KOPT-K1 (cell line): ENCODE measurements at regions not wholly inside any gene's neighbourhood (a gene's known extent, or its start where the extent isn't known, plus 50 kb on each side); places are given as distances from the start of the nearest gene placed in this dataset.

Source experiments
- H3K27ac ChIP-seq: fragments of 200-600 bp; sonication (generic); 2 replicates; pipeline ENCODE4 v1.5.1; 2016; ENCODE audit warnings: antibody characterized with exemption, mild to moderate bottlenecking, low read depth, low read length; ENCODE audit not compliant: poor library complexity, severe bottlenecking
- H3K36me3 ChIP-seq: fragments of 200-600 bp; sonication (generic); 2 replicates; pipeline ENCODE4 v1.5.1; 2017; ENCODE audit warnings: antibody characterized with exemption, mild to moderate bottlenecking, low read length, moderate library complexity; ENCODE audit not compliant: insufficient read depth
- H3K9me3 ChIP-seq: fragments of 200-600 bp; sonication (generic); 2 replicates; pipeline ENCODE4 v1.5.1; 2017; ENCODE audit warnings: antibody characterized with exemption, low read length, mild to moderate bottlenecking; ENCODE audit not compliant: insufficient read depth, poor library complexity, severe bottlenecking

DNA sequence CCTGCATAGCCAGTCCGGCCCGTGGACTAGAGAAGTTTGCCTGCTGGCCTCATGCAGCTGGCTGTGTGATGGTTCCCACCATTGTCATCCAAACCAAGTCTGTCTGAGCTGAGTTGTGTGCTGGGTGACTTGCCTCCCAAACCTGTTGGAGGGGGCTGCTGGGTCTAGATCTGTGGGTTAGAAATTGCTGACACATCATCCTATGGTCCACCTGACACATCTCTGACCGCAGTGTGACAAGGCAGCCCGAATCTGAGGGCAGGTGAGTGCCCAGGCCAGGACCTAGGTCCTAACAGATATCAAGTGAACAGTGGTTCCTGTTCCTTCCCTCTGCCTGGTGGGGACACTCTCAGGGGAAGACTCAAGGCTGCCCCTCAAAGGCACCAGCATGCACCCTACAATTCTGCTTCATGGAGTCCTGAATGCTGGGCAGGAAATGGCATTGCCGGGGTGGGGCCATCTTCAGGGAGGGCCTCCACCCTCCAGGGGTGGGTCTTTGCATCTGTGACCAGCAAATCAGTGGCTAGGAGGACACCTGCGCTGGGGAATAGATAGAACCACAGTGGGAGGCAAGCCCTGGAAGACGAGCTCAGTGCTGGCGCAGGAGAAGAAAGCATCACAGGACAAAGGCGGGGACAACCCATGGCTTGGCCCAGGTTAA lies 117.9 kb upstream of the ID2 start:
- Histone ChIP-seq H3K9me3 (peaks cover 11% of the 10 kb centered on the region), H3K36me3 (no peaks in the 10 kb centered on the region), H3K27ac (no peak overlapping the region)

GRCh38 chr2:8564475-8564874 lies 117.4 kb upstream of the ID2 start:
- Histone ChIP-seq H3K27ac (no peak overlapping the region), H3K36me3 (no peaks in the 10 kb centered on the region), H3K9me3 (peaks cover 8% of the 10 kb centered on the region)

DNA sequence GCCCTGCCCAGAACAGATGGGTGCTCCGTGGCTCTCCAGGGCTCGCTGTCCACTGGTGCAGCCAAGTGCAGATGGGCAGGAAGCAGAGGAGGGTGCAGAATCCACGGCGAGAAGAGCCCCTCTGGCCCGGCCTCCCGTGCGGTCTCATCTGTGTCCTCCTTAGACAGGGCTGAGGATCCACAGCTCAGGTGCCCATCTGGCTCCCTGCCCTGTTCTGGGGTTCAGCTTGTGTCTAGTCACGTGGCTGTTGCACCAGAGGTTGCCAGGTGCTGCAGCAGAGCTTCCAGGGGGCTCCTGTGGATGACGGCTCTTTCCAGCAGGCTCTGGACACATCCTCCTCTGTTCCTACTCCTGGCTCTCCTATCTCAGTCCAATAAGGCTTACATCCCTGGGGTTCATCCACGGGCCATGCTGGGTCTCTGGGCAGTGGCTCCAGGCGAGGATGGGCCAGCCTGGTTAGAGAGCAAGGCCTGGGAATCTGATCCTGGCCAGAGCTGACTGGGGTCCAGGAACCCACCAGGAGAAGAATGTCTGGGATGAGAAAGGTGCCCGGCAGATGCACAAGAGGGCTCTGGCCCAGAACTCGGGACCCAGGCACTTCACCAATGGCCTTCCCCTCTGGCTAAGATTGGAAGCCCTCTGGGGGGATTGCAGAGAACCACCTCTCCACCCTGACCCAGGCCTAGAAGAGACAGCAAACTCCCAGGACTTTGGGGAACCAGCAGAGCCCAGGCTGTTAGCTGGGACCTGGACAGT lies 116.3 kb upstream of the ID2 start:
- no peak overlapping the region for H3K27ac ChIP-seq
- H3K36me3 ChIP-seq = no peaks in the 10 kb centered on the region
- H3K9me3 ChIP-seq = peaks cover 8% of the 10 kb centered on the region

- no peaks in the 10 kb centered on the region for H3K36me3 ChIP-seq
- H3K9me3 ChIP-seq = peaks cover 8% of the 10 kb centered on the region
- H3K27ac ChIP-seq = no peak overlapping the region
Observed at GRCh38 chr2:8566155-8566670, 115.6 kb upstream of the ID2 start.

DNA sequence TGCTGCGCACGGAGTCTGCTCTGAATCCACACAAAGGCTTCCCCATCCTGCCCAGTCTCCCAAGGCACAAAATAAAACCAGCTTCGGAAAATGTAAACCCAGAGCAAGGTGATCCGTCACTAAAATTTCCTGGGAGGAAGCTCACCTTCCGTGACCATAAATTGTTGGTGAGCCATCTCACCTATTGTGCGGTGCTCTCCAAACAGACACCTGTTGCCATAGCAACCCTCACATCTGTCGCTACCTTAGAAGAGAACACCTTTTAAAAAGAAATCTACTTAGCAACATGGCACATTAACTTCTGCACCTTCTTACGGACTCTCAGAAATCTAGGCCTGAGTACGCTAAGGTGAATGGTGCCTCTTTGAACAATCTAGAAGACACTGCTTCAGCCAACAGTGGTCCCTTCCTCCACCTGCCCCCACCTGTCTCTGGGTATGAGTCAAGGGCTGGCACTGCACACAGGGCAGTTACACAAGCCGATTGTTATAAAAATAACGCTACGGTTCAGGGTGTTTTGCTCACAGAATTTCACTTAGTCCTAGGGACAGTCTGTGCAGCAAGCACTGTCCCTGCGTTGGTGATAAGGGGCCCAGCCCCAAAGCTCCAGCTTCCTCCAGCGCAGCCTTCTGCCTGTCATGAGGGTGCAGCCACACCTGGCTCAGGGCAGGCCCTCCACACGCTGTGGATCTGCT lies 114.9 kb upstream of the ID2 start:
- no peak overlapping the region for H3K27ac ChIP-seq
- no peaks in the 10 kb centered on the region for H3K36me3 ChIP-seq

DNA sequence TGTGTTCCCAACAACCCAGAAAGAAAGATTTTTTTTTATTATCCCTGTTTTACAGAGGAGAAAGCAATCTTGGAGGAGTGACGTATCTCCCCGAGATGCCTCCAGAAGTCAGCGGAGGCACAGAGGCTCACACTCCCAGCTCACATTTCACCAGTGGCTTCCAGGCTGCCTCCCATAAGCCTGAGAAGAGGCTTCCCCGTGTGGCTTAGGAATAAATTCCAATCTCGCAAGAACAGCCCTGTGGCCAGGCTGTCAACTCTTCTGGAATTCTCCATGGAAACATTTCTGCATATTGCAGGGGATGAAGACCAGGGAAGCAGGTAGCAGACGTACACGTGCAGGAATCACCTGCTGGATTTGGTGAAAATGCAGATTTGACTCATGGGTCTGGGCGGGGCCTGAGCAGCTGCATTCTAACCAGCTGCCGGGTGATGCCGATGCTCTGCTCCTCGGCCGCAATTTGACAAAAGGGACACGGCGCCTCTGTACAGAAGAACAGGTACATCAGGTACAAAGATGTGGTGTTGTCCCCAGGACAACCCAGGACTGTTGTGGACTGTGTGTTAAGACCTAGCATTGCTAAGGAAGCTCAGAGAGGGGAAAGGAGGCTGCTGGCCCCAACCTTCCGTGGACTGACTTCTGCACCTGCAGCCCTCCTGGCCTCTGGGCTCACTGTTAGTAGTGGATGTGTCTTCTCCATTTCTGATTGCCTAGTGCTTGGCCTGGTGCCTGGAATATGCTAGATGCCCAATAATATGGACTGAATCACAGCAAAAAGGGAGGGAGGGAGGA lies 114.2 kb upstream of the ID2 start:
- H3K27ac ChIP-seq = no peak overlapping the region
- H3K36me3 ChIP-seq = no peaks in the 10 kb centered on the region
- H3K9me3 ChIP-seq = no peaks in the 10 kb centered on the region

More for the DNA sequence above, 114.9 kb upstream of the ID2 start:
- H3K9me3 ChIP-seq = peaks cover 5% of the 10 kb centered on the region

DNA sequence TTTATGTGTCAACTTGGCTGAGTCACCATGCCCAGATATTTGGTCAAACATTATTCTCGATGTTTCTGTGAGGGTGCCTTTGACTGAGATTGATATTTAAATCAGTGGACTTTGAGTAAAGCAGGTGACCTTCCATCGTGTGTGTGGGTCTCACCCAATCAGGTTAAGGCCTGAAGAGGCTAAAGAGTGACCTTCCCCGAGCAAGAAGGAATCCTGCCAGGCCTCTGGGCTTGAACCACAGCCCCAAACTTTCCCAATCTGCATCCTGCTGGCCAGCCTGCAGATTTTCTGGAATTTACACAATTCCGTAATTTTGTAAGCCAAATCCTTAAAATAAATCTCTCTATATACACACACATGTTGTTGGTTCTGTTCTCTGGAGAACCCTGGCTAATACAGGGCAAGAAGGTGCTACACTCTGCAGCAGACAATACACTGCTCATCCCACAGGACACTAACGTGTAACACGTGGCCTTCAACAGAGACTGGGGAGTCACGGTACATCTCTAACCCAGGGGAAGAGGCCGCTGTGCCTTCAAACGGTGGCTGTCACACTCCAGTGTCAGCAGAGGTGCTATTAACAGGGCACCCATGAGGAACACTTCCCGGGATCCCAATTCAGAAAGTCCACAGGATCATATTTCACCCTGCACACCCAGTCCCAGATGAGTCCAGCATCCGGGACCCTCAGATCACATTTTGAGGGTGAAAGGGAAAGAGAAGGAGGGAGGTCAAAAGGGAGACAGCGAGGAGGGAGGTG lies 113.1 kb upstream of the ID2 start:
- Histone ChIP-seq H3K9me3 (peaks cover 2% of the 10 kb centered on the region), H3K27ac (no peak overlapping the region), H3K36me3 (no peaks in the 10 kb centered on the region)

DNA sequence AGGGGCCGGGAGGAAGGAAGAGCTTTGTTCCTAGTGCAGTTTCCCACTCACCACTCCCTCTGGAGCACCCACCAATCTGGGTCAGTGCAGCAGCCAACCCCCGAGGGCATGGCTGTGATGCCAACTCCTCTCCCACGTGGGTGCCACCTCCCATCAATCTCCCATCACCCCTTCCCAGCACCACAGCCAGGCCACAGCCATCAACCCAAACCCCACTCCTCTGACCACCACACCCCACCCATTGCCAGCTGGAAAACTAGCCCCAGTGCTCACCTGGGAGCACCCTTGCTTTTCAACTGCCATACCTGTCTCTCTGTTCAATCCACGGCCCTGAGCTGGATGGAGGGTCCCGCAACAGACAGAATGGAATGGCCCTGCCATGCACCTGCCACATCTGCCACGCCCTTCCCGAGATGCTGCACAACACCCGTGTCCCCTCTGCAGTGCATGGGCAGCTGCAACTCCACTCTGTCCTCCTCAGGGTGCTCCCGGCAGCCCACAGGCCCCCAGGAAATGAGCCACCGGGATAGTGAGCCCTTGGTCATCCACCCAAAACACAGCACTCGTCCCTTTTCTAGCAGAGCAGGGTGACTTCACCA lies 112.4 kb upstream of the ID2 start:
- peaks cover 9% of the 10 kb centered on the region for H3K9me3 ChIP-seq
- no peaks in the 10 kb centered on the region for H3K36me3 ChIP-seq
- H3K27ac ChIP-seq = no peak overlapping the region

DNA sequence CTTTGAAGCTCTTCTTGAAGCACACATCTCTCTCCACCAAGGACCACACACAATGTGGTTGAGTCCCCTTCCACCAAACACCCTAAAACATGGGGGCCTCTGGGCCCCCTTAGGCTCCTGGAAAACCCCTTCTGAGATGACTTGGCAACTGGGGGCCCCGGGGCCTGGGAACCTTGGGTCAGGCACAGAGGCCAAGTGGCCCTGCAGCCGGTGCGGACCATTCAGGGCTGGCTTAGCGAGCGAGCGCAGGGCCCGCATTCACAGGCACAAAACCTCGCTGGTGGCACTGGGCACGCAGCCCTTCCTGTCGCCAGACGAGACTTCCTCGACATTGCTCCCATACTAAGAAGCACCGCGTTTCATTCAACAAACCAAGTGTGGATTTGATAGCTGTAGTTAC lies 111.2 kb upstream of the ID2 start:
- peaks cover 10% of the 10 kb centered on the region for H3K9me3 ChIP-seq
- H3K27ac ChIP-seq = no peak overlapping the region
- no peaks in the 10 kb centered on the region for H3K36me3 ChIP-seq

DNA sequence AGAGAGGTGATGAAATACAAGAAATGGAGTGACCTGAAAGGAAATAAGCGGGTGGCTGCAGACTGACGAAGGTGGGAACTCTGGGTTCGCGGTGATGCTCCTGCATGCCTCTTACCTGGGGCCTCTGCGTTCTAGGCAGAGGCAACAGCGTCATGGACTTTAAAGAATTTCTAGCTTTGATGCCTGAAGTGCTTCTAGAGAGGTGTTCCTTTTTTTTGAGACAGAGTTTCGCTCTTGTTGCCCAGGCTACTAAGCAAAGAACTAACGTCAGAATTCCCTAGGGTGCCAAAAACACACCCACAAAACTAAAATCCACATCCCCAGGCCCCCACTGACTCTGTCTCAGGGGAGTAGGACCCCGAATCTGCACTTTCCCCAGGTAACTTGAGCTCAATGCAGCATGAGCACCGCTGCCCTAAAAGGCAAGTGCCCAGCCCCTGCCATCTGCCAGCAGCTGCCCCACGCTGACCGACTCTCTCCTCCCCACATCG lies 110.5 kb upstream of the ID2 start:
- no peaks in the 10 kb centered on the region for H3K36me3 ChIP-seq
- no peak overlapping the region for H3K27ac ChIP-seq

DNA sequence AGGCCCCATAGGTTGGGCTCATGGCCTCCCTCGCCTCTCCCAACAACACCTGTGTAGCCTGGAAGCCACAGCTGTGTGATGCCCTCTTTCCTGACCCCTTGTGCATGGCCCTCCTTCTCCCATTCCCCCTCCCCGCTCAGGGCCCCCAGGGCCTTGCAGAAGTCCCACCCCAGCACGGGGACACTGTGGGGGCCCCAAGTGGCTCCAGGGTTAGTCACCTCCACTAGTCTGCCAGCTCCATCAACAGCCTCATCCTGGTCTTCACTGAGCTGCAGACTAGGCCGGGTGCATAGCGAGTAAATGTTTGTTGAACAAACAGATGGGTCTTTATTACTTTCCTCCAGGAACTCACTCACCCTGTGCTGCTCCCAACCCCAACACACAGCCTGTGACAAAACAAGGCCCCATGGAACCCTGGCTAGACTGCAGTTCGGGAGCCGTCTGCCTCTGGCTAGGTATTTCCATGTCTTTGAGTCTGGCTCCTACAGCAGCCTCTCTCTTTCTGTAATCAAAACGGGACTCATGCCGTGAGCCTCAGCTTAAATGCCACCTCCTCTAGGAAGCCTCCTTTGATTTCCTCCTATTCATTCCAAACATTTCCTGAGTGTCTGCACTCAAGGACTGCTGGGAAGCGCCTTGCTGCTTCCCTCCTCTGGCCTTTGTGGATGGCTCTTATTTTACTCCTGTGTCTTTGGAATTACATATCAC lies 109.9 kb upstream of the ID2 start:
- Histone ChIP-seq H3K9me3 (peaks cover 10% of the 10 kb centered on the region), H3K27ac (no peak overlapping the region), H3K36me3 (no peaks in the 10 kb centered on the region)

More for the DNA sequence above, 110.5 kb upstream of the ID2 start:
- H3K9me3 ChIP-seq = peaks cover 10% of the 10 kb centered on the region

- H3K27ac ChIP-seq = no peak overlapping the region
- H3K36me3 ChIP-seq = no peaks in the 10 kb centered on the region
Observed at GRCh38 chr2:8572712-8573233, 109.1 kb upstream of the ID2 start.

DNA sequence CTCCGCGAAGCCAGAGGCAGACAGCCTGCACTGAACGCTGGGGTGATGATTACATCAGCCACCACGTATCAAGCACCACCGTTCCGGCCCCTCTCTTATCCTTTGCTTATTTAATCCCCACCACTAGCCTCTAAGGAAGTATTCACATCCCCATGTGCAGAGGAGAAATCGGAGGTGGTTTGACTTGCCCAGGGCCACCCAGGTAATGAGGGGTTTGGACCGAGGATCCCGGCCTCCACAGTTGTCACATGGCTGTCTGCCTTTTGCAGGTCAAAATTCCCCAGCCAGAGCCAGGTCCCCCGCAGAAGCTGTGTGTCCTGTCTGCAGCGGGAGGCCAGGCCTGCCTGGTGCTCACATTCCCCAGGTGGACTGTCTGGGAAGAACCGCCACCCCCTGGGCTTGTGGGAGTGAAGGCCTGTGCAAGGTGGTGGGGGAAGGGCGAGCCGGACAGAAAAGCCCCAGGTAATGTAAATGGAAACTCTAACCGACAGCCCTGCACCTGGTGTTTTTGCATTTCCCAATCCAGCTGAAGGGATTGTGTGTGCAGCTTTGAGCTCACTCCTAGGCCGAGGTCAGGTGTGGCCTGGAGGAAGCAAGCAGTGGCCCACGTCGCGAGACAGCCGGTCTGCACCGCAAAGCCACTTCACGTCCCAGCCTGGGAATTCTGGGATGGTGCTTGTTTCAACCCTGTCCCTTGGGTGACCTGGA lies 108.5 kb upstream of the ID2 start:
- H3K36me3 ChIP-seq = no peaks in the 10 kb centered on the region

More at GRCh38 chr2:8572712-8573233, 109.1 kb upstream of the ID2 start:
- peaks cover 10% of the 10 kb centered on the region for H3K9me3 ChIP-seq

More for the DNA sequence above, 108.5 kb upstream of the ID2 start:
- Histone ChIP-seq H3K9me3 (peaks cover 10% of the 10 kb centered on the region), H3K27ac (no peak overlapping the region)
